Epithelial cell of esophagus (primary cell): ENCODE measurements at regions not wholly inside any gene's neighbourhood (a gene's known extent, or its start where the extent isn't known, plus 50 kb on each side); places are given as distances from the start of the nearest gene placed in this dataset.
A peak's percentile ranks its signal among the peaks of the same experiment; 100 is the strongest.
"Not testable (repeated sequence)": the region's sequence is repeated elsewhere in the genome, so short reads cannot be mapped to it uniquely, and the experiment has no call there.

Source experiments
- DNase-seq: peaks from one replicate; pipeline ENCODE4 v3.0.0; 2010; ENCODE audit warnings: low read depth
- H3K4me3 ChIP-seq: 2 replicates; pipeline ENCODE4 v1.5.1; 2011; ENCODE audit warnings: mild to moderate bottlenecking, low read length, control low read depth
- CTCF ChIP-seq: IDR thresholded peaks from 2 replicates; pipeline ENCODE4 v1.5.1; 2011; ENCODE audit warnings: low read depth, mild to moderate bottlenecking, low read length, control low read depth, inconsistent platforms; ENCODE audit not compliant: insufficient read depth; ENCODE audit errors: missing control alignments

GRCh38 chr11:21710809-21711208 lies 482.1 kb upstream of the ANO5 start:
- DNase-seq = peak; percentile 43
- no peak overlapping the region for H3K4me3 ChIP-seq
- TF ChIP-seq CTCF = no peak

- no peak for DNase-seq
- TF ChIP-seq CTCF = no peak
These were observed 481.5 kb upstream of the ANO5 start for GRCh38 chr11:21711341-21711740.

GRCh38 chr11:21723678-21724077 lies 469.2 kb upstream of the ANO5 start:
- no peak for TF ChIP-seq CTCF
- no peak overlapping the region for H3K4me3 ChIP-seq
- no peak for DNase-seq

More at GRCh38 chr11:21711341-21711740, 481.5 kb upstream of the ANO5 start:
- no peak overlapping the region for H3K4me3 ChIP-seq

- DNase-seq = no peak
- H3K4me3 ChIP-seq = no peak overlapping the region
- TF ChIP-seq CTCF = no peak
These were observed 465.8 kb upstream of the ANO5 start for GRCh38 chr11:21727102-21727501.

GRCh38 chr11:21736404-21736803 lies 456.5 kb upstream of the ANO5 start:
- TF ChIP-seq CTCF = no peak
- H3K4me3 ChIP-seq = no peak overlapping the region
- DNase-seq = no peak

GRCh38 chr11:21752475-21753243 lies 440.2 kb upstream of the ANO5 start:
- H3K4me3 ChIP-seq = not testable (repeated sequence)

GRCh38 chr11:21753244-21753767 lies 439.6 kb upstream of the ANO5 start:
- H3K4me3 ChIP-seq = not testable (repeated sequence)

More at GRCh38 chr11:21752475-21753243, 440.2 kb upstream of the ANO5 start:
- DNase-seq = not testable (repeated sequence)

GRCh38 chr11:21761000-21761399 lies 431.9 kb upstream of the ANO5 start:
- DNase-seq = no peak
- TF ChIP-seq CTCF = no peak
- H3K4me3 ChIP-seq = no peak overlapping the region

More at GRCh38 chr11:21753244-21753767, 439.6 kb upstream of the ANO5 start:
- not testable (repeated sequence) for DNase-seq
